Glomerular visceral epithelial cell (primary cell): ENCODE measurements at regions not wholly inside any gene's neighbourhood (a gene's known extent, or its start where the extent isn't known, plus 50 kb on each side); places are given as distances from the start of the nearest gene placed in this dataset.
"Not testable (repeated sequence)": the region's sequence is repeated elsewhere in the genome, so short reads cannot be mapped to it uniquely, and the experiment has no call there.

Experiments used
- DNase-seq: peaks from one replicate; pipeline ENCODE4 v3.0.0-alpha.2; 2016; ENCODE audit errors: extremely low spot score

DNA sequence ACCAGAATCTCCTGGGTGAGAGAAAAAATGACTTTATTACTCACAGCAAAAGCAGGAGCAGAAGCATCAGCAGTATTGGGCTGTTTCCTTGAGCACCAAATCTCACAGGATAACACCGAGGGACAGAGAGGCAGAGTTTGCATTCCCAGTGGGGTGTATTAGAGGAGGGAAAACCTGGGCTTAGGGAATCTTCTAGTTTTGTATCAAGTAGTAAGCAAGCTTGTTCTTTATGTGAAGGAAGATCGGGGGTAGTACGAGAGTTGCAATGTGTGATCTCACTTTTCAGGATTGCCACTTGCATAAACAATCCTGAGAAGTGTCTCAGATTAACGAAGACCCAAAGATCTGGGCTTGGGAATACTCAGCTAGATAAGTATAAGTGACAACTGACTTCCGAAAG is 1163.0 kb downstream of the TAF11L14 start:
- no peak for DNase-seq

DNA sequence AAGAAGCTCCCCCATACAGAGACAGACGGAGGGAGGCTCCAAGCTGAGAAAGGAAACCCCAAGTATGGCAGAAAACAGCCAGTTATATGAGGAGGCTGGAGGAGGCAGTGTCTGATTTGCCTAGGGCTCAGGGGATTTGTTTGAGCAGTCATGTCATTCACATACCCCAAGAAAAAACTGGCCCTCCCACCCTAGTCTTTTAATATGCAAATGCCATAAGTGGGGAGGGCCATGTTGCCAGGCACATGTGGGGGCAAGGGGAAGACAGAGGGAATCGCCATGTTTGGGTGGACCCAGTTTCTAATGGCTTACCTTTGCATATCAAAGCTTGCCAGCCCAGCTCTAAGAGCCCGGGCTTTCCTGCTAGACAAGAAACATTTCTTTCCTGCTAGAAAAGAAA is 1163.8 kb downstream of the TAF11L14 start:
- no peak for DNase-seq

DNA sequence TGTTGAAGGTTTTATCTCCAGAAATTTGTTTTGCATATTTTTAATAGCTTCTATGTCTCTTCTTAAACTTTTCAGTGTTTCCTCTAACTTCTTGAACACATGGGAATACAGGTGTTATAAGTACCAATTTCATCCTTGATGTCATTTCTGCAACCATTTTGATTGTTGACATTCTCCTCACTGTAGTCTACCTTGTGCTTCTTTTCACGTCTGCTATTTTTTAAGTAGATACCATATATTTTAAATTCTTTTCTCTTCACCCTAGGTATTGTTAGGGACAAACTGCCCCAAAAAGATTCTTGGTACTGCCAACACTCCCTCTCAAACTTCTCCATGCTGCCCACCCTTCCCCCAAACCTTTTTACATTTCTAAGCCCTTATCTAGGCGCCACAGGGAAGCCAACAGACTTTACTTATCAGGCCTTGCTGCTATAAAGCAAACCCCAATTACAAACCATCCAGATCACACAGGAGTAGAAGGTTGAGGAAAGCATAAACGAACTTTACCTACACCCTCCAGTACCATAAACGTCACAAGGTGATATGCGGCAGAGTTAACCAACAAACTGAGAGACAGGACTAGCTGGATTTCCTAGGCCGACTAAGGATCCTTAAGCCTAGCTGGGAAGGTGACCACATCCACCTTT is 1165.3 kb downstream of the TAF11L14 start:
- DNase-seq: no peak

DNA sequence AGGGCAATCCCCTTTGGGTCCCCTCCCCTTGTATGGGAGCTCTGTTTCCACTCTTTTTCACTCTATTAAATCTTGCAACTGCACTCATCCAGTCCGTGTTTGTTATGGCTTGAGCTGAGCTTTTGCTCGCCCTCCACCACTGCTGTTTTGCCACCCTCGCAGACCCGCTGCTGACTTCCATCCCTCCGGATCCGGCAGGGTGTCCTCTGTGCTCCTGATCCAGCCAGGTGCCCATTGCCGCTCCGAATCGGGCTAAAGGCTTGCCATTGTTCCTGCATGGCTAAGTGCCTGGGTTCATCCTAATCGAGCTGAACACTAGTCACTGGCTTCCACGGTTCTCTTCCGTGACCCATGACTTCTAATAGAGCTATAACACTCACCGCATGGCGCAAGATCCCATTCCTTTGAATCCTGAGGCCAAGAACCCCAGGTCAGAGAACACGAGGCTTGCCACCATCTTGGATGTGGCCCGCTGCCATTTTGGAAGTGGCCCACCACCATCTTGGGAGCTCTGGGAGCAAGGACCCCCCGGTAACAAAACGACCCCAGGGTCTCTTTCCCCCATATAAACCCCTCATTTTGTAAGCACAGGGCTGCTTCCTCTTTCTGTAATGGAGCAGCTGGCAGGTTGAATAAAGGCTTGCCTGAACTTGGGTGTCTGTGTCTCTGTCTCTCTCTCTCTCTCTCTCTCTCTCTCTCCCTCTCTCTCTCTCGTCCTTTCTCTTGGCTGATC is 1166.2 kb downstream of the TAF11L14 start:
- DNase-seq: no peak

DNA sequence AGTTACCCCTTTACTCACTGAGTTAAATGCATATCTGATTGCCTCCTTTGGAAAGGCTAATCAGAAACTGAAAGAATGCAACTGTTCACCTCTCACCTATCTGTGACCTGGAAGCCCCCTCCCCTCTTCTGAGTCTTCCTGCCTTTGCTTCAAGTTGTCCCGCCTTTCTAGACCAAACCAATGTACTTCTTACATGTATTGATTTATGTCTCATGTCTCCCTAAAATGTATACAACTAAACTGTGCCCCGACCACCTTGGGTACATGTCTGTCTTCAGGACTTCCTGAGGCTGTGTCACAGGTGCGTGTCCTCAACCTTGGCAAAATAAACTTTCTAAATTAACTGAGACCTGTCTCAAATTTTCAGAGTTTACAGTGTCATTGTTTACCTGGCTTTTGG is 1167.2 kb downstream of the TAF11L14 start:
- not testable (repeated sequence) for DNase-seq

DNA sequence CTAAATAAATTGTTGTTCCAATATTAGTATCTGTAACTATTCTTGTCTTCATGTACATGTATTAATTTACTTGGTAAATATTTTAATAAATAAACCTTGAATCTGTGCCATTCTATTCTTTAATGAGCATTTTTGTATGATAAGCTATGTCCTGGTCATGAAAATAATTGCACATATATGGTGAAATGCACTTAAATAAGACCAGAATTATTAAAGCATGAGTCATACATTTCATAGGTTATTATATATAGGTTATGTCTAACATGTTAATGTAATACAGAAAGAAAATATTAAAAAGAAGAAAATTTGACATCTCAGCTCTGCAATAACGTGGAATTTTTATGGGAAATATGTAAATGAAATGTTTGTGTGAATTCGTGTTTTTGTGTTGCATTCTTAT is 1168.1 kb downstream of the TAF11L14 start:
- DNase-seq: no peak

DNA sequence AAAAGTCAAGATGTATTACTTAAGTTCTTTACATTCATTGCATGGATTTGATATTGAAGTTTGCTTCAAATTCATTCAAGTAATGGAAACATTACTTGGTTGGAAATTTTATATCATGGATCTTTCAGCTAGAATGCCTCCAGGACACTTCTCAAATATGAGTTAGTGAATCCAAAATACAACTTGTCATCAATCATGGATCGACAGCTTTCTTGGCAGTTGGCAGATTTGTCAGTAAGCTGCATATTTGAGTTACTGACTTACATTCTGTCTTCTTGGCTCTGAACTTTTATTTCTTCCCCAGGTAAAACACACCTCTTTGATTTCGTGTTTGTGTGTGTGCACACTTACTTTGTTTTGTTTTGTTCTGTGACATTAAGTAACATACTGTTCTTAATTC is 1171.1 kb downstream of the TAF11L14 start:
- DNase-seq: no peak

DNA sequence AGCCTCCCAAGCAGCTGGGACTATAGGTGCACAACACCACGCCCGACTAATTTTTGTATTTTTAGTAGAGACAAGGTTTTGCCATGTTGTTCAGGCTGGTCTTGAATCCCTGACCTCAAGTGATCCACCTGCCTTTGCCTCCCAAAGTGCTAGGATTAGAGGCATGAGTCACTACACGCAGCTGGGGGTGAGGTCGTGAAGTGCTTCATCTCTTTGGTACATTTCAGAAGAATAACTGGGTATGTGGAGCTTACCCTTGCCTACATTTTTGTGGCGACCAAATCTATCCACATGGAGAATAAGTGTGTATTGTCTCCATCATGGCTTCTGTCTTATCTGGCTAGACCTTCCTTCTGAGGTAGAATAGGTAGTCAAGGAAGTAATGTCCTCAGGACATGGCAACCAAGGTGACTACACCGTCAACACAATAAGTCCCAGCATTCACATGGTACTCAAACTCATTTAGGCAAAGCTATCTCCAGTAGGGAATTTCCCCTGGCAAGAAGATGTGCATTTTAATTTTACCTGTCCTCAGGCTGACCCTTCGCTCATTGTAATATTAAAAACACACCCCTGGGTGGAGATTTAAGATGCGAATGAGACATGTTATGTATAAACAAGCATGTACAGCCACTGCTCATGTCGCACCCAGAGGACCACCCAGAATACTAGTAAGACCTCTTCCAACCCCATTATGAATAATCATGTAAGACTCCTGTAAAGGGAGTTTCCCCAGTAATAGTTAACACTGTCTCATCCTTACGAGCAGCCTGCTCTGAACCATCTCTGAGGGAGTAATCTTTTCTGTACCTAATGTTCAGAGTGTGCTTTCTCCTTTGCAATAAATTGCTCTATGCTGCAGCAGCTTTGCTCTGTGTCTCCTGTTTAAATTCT is 1173.2 kb downstream of the TAF11L14 start:
- DNase-seq: peak; percentile 23

DNA sequence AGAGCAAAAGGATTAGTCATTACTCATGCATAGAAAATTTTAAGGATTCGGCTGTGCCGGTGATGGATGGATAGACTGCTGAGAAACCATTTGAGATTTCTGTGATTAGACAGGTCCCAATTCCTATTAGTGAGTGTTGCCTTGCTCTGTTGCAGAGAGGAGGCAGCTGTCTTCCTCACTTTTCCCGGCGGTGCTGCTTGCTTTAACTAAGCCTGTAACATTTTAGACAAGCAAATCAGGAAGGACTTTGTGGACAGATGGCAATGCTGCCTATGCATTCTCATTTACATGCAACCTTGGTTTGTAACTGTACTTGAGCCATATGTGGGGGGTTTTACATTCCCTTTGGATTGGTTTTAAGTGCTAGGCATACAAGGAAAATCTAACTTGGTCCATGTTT is 1176.3 kb downstream of the CDH18 start:
- no peak for DNase-seq

DNA sequence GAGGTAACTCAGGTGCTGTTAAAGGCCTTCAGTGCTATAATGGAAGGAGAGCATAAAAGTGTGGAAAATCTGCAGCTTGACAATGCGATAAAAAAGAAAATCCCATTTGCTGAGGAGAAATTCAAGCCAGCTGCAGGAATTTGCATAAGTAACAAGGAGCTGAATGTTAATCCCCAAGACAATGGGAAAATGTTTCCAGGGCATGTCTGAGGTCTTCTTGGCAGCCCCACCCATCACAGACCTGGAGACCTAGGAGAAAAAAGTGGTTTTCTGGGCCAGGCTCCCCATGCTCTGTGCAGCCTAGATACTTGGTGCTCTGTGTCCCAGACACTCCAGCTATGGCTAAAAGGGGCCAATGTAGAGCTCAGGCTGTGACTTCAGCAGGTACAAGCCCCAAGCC is 1159.6 kb downstream of the CDH18 start:
- no peak for DNase-seq

DNA sequence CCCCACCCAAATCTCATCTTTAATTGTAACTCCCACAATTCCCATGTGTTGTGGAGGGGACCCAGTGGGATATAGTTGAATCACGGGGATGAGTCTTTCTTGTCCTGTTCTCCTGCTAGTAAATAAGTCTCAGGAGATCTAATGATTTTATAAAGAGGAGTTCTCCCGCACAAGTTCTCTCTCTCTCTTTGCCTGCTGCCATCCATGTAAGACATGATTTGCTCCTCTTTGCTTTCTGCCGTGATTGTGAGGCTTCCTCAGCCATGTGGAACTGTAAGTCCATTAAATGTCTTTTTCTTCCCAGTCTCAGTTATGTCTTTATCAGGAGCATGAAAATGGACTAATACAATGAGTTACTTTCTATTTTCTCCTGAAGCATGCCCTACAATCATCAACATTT is 1158.5 kb downstream of the CDH18 start:
- no peak for DNase-seq

DNA sequence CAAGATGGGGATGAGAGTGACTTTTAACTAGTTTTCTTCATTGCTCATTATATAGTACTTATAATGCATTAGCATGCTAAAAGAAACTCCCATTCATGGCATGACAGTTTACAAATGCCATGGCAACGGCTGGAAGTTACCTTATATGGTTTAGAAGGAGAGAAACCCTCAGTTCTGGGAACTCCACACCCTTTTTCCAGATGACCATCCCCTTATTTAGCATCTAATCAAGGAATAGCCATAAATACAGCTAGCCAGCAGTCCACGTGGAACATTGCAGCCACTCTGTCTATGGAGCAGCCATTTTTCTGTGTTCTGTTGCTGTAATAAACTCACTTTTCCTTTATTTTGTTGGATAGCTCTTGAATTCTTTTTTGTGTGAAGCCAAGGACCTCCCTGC is 1137.8 kb downstream of the CDH18 start:
- no peak for DNase-seq

DNA sequence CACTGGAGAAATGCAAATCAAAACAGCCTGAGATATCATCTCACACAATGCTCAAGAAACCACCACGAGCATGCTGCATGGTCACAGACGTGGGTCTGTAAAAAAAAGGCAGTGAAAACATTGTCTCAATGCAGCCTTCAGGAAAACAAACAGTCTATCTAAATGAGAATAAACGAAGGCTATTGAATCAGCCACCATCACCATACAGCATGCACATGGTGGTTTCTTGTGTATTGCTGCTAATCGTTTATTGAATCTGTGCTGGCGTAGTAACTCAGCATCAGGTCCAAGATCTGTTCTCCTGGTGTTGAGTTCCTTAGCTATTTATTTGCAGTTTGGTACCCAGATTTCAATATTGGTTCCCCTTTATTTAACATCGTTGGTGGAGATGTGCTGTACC is 1115.0 kb downstream of the CDH18 start:
- no peak for DNase-seq

DNA sequence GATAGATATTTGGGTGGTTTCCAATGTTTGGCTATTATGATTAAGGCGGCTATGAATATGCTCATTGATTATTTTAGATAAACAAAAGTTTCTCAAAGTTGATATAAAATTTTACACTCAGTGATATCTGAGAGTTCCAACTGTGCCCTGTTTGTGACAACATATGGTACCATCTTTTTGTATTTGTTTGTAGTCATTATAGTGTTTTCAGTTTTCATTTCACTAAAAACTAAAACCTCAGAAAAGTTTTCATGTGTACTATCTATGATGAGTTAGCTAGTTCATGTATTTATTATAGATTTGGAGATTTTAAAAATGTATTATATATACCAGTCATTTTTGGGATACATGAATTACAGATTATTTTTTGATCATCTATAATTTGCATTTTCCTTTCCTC is 1111.4 kb downstream of the CDH18 start:
- DNase-seq: no peak

DNA sequence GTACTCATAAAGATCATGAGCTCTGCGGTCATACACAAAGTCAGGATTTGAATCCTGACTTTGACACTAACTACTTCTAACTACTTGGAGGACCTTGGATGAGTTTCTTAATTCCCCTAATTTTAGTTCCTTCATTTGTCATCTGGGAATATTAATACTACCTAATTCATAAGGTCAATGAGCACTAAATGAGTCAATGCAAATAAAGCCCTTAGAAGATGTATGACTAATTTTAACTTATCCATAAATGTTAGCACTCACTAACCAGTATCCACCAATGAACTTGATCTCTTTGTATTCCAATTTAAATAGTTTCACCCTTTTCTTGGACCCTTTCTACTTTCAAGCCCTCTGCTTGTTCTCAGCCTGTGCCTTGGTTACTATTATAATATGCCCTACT is 1106.4 kb downstream of the CDH18 start:
- DNase-seq: no peak

DNA sequence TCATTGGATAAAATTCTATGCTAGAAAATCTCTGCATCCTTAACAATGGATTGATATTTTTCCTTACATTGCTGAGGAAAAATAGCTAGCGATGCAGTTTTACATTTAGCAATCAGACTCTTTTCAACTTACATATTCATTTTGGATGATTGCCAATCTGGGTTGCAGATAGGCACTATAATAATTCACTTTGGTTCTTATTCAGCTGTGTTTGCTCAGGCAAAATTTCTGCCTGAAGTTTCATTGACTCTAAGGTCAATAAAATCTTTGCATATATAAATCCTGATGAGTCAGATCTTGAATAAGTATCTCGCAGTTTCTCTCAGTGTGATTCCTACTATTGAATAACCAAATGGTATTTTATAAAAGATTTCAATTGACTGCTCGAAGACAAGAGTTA is 1105.8 kb downstream of the CDH18 start:
- no peak for DNase-seq

DNA sequence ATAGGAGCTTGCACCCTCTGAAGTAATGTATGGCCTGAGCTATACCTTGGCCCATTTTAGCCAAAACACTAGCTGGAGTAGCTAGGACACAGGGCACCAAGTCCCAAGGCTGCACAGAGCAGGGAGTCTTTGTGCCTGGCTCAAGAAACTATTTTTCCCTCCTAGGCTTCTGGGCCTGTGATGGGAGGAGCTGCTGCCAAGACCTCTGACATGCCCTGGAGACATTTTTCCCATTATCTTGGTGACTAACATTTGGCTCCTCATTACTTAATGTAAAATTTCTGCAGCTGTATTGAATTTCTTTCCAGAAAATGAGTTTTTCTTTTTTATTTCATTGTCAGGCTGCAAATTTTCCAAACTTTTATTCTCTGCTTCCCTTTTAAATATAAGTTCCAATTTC is 1099.2 kb downstream of the CDH18 start:
- no peak for DNase-seq

DNA sequence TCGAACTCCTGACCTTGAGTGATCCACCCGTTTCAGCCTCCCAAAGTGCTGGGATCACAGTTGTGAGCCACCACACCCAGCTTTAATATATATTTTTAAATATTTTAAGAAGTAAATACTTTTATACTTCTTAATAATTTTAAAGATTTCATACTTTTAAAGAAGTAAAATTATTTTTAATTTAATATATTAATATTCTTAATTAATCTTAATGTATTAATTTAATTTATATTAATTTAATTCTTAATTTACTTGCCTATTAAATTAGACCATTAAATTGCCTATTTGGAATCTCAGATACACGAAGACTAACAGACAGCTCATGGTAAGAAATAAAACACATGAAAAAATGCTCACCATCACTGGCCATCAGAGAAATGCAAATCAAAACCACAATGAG is 1087.4 kb downstream of the CDH18 start:
- DNase-seq: no peak

DNA sequence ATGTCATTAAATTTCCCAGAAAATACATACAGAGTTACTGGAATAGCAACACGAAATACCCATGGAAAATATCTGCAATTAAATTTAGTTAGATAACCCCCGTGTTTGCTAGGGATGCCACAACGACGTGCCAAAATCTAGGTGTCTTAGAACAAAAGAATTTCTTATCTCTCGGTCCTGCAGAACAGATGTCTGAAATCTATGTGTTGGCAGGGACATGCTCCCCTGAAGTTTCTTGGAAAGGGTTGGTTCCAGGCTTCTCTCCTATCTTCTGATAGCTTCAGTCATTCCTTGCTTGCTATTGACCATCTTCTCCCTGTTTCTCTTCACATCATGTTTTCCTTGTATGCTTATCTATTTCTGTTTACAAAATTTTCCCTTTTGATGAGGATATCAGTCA is 1067.0 kb downstream of the CDH18 start:
- DNase-seq: no peak

DNA sequence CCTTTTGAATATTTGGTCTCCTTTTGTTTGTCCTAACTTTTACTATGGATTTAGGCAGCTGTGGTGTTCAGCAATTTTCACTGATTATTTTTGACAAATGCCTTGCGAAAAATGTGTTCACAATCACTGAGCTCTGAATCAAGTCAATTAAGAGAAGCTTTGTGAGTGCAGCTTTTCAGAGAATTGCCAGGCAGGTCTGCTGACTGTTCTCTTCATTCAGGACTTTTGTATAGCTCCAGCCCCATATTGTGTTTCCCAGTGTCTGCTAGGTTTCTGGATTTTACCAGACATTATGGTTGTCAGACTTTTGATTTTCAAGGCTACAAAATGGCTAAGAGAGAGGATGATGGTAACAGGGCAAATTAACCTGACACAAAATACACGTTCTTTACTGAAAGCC is 1055.9 kb downstream of the CDH18 start:
- DNase-seq: no peak

DNA sequence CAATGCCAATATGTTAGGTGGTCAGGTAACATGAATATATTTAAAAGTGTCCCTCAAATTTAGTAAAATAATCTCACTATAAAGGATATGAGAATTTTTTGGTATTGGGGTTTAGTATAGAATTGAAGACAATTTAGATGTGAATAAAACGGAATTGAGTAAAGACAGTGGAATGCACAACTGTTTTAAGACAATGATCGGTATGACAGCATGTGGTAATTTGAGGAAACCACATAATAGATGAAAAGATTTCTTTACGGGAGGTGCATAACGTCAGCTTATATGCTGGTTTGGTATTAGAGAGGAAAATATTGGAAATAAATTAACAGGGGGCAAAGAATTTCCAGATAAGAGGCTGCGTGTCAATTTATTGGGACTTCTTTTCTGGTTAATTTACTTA is 1043.2 kb downstream of the CDH18 start:
- DNase-seq: peak; percentile 42

DNA sequence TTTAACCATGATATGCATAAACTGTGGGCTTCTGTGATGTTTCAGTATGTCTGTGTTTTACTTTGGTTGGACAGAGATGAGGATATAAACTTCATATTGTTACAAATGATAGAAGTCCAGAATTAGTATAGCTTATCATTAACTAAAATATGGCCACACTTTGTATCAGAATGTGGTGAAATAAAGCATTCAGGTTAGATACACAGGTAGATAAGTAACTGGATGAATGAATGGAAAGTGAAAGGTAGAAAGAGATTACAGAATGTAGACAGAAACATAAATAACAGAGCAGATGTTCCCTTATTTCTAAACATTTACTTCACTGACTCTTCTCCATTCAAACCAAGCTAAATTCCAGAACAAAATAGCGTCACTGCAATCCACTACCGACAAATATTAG is 1033.8 kb downstream of the CDH18 start:
- DNase-seq: no peak

DNA sequence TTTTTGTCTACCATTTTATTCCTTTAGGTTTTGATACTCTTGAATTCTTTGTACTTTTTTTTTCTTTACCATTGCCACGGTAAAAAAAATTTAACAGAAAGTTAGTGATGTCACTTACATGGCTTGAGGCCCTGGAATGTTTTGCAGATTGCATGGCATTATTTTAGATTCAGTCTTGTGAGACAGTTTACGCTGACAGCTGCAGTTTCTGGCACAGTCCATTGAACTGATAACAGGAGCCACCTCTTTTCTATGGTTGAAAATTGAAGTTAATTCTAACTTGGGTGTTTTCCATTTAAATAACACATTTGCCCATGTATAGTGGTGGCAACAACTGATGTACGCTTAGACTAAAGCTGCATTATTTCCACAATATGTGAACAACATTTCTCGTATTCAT is 1028.5 kb downstream of the CDH18 start:
- DNase-seq: peak; percentile 9
